ENCODE measurements at regions not wholly inside any gene's neighbourhood (a gene's known extent, or its start where the extent isn't known, plus 50 kb on each side); places are given as distances from the start of the nearest gene placed in this dataset.

DNA sequence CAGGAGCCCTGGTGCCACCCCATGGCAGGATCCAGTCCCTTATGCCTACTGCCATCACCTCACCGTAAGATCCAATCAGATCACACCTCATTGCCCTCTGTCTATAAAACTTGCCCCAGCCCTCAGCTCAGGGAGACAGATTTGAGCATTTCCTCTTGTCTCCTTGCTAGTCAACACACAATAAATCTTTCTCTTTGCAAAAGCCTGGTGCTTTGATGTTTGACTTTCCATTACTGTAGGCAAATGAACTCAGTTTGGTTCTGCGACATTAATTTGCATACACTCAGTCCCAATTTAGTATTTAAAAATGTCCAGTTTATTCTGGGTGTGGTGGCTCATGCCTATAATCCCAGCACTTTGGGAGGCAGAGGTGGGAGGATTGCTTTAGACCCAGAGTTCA lies 188.4 kb downstream of the AEBP2 start:
- DNase-seq = no peak

DNA sequence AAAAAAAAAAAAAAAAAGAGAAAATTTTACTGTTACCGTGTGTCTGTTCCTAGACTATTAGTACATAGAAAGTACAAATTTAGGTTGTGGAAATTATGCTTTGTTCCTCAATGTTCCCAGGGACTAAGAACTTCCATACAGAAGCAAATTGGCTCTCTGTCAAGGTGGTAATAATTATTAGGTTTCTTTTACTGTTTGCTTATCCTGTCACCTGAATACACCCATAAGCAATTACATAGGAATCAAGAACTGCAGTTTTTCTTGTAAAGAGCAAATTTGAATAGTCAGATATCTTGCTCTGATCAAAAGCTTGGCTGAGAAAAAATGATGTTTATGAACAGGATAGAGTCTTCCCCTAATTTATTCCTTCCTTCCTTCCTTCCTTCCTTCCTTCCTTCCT lies 191.2 kb downstream of the AEBP2 start:
- no peak for DNase-seq

GRCh38 chr12:19633194-19633593 lies 193.9 kb downstream of the AEBP2 start:
- DNase-seq = no peak

DNA sequence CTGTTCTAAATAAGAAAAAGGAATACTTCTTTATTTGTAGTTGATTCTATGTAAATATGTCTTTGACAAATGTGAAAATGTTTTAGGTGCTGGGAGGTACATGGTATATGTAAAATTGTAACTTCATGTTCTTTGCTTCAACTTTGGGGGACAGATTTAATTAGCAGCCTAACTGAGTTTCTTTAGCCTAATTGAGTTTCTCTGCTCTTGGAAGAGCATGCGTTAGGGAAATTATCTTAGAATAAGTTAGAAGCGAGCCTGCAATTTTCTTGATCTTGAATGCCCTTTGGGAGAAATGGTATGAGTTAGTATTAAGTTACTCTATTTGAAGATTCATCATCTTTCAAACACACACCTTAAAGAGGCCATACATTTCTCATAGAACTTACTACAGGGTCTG lies 194.3 kb downstream of the AEBP2 start:
- DNase-seq = no peak

DNA sequence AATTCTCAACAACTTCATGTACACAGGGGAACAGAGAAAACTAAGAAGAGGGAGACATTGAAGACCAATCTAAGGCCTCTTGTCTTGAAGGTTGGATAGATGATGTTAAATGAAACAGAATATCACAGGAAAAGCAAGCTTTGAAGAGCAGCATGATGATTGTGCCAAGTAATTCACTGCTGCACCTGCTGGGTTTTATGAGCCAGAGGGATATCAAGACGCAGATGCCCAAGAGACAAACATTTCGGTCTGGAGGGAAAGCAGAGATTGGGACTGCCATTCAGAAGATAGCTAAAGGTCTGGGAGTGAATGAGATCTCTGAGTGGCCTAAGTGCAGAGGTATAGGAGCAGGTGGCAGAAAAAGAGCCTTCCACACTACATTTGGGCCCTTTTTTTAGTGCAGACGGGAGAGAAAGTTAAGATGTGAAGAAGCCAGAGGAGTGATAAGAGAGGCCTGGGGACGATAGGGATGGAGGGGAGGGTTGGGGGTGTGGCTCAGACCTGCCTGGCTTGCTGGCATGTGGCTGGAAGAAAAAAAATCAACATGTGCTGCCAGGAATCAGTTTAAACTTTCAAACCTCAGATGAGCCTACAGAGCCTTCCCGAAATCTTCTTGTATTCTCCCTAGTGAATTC lies 200.6 kb downstream of the AEBP2 start:
- DNase-seq = no peak

DNA sequence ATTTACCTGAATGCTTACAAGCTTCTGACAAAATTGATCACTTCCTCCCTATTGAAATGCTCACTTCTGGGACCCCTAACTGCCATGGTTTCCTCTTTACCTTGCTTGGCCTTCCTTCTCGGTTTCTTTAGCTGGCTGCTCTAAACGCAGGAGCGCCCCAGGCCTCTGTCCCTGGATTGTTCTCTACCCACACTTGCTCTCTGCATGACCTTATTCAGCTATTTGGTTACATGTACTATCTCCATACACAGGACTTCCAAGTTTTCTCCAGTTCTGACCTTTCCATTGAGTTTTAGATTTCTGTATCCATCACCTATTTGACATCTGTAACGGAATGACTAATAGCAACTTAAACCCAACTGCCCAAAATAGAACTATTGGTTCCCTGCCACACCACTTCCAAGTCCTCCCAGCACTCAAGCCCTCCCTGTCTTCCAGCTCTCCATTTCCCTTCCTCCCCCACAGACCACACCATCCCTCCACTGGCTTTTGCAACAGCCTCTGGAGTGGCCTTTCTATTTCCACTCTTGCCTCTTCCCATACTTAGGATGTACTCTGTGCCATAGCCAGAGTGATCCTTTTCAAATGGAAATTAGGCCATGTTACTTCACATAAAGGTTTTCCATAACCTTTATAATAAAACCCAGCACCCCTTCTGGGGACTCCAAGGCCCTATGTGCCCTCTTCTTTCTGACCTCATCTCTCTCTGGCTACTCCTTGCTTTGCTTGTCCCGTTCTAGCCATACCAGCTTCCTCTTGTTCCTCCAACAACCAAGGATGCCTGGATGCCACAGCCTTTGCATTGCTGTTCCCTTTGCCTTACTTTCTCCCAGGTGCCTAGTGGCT lies 202.2 kb downstream of the AEBP2 start:
- DNase-seq = no peak

- no peak for DNase-seq
Measured at GRCh38 chr12:19642345-19642744, 203.1 kb downstream of the AEBP2 start.

DNA sequence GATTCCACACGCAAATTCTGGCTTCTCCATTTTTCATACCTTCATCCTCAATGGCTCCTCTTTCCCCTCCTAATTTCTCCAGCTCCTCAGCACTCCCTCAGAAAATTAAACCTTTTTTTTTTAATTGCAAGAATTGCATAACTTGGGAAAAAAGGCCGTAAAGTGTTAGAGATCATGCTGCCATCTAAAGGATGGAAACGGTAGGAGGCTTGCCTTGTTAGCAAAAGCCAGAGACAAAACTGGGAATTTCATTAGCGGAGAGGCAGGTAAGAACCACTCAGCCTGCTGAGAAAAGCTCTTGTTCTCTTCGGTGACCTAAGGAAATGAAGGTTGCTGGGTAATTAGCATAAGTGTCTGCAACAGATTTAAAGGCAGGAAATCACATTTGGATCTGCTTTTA lies 204.3 kb downstream of the AEBP2 start:
- no peak for DNase-seq

GRCh38 chr12:19644571-19644970 lies 205.3 kb downstream of the AEBP2 start:
- DNase-seq = no peak

DNA sequence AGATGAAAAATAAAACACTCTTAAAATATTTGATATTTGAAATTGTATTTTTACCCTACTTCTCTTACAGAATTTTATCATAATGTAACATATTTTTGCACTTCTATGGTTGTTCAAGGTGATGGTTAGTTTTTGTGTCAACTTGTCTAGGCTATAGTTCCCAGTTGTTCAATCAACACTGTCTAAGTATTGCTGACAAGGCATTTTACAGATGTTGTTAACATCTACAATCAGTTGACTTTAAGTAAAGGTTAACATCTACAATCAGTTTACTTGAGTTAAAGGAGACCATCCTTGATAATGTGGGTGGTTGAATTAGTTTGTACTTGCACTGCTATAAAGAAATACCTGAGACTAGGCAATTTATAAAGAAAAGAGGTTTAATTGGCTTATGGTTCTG lies 206.5 kb downstream of the AEBP2 start:
- DNase-seq = no peak

- no peak for DNase-seq
Measured at GRCh38 chr12:19646599-19646998, 207.3 kb downstream of the AEBP2 start.

DNA sequence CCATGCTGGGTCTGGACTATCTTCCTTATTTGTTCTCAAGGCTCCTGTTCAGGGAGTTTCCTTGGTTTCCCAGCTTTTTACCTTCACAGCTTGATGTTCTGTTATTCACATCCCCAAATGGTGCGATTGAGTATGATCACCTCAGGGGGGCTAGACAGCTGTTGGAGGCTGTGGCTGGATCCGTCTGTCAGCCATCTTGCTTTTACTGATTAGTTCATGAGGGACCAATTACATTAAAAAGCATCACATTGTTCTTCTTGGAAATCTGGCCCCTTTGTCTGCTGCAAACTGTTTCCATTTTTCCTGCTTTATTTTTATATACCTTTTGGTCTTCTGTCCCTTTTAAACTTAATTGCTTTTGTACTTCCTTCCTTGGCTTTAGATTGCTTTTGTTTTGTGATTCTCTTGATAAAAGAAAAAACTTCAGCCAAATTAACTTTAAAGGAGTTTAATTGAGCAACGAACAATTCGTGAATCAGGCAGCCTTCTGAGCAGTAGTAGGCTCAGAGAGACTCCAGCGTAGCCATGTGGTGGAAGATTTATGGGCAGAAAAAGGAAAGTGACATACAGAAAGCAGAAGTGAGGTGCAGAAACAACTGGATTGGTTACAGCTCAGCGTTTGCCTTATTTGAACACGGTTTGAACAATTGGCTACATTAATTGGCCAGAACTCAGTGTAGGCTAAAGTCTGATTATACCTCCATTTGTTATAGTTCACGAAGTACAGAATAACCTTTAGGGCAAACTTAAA lies 208.7 kb downstream of the AEBP2 start:
- DNase-seq = no peak

GRCh38 chr12:19648591-19648990 lies 209.3 kb downstream of the AEBP2 start:
- DNase-seq = no peak

DNA sequence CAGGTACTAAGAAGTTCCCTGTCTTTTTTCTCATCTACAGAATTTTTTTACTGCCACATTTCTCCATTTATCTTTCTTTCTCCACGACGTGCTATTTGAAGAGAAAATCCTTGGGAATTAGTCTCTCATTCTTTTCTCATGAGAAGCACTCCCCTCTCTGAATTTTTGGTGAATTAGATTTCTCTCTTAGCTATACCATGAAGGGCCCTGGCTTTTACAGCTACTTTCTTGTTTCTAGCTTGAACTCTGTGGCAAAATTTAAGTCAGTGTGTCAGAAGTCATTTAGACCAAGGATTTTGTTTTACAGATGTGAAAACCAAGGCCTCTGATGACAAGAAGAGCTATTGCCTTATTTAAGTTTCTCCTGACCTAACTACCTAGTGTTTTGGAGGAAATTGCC lies 213.1 kb downstream of the AEBP2 start:
- no peak for DNase-seq

- no peak for DNase-seq
Measured at GRCh38 chr12:19654650-19655376, 215.5 kb downstream of the AEBP2 start.

DNA sequence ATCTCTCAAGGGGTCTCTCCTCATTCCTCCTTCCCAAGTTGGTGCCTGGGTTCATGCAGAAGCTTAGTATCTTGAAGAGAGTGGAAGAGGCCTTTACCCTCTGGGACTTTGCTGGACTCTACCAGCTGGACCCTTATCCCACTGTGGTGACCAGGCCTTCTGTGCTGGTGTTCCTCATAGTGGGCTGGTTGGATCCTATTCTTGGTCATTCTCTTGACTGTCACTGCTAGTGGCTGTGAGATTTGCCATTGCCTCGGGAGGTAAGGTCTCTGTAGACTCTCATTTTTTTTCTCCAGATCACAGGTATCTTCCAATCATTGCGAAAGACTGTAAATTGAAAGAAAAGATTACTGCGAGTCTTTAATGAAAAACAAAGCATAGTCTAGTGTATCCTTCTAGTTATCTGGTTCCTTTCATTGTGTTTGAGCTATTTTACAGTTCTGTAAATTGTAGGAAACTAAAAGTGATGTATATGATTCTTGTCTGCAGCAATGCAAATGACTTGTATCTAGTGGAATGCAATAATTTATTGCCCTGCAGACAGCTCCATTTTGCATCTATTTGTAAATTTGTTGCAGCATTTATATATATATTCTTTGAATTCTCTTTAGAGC lies 217.9 kb downstream of the AEBP2 start:
- DNase-seq = no peak

GRCh38 chr12:19657732-19658130 lies 218.4 kb downstream of the AEBP2 start:
- no peak for DNase-seq

GRCh38 chr12:19659086-19659485 lies 219.8 kb downstream of the AEBP2 start:
- DNase-seq = no peak

GRCh38 chr12:19659501-19659900 lies 220.2 kb downstream of the AEBP2 start:
- no peak for DNase-seq

DNA sequence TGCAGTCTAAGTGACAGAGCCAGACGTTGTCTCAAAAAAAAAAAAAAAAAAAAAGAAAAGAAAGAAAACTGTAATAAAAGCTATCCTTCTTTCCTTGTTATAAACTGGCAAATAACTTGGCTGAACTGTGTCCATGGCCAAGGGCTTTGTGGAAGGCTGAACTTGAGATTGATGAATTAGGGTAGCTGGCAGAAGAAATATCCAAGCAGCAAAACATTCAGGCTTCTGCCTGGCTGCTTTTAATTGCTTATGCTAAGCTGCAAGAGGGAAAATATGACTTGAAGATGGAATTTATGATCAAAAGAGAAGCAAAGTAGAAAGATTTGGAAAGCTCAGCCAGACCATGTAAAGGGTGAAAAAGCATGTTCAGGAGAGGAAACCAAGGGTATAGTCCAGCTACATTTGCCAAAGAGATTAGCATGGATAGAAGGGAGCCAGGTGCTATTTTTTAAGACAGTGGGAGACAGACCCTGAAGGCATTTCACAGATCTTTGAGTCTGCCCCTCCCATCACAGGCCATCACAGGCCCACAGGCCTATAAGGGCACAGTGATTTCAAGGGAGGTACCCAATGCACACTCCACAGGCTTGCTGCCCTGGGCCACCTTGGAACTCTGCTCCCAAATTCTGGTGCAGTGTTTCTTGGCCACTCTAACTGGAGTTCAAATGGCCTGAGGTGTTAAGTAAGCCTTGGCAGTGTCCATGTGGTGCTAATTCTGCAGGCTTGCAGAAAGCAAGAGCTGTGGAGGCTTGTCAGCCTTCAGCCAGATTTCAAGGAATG lies 226.0 kb downstream of the AEBP2 start:
- no peak for DNase-seq

GRCh38 chr12:19666070-19666469 lies 226.8 kb downstream of the AEBP2 start:
- no peak for DNase-seq

- DNase-seq = no peak
Measured at GRCh38 chr12:19669793-19670192, 230.5 kb downstream of the AEBP2 start.
